Liver (tissue), 8 donors: ENCODE measurements at regions not wholly inside any gene's neighbourhood (a gene's known extent, or its start where the extent isn't known, plus 50 kb on each side); places are given as distances from the start of the nearest gene placed in this dataset.

Experiments
- DNase-seq: peaks from one replicate; pipeline ENCODE4 v3.0.0-alpha.2; 2017; ENCODE audit warnings: low spot score
- H3K27ac ChIP-seq, 2 donors: one replicate each; pipeline ENCODE4 v1.7.0; 2013; ENCODE audit warnings: inconsistent platforms in 2 of 2, low read length in 2 of 2, control low read depth in 1 of 2, low read depth in 1 of 2, mild to moderate bottlenecking in 1 of 2
- H3K27me3 ChIP-seq, 4 donors: one replicate each; pipeline versions ENCODE4 v1.6.1 to v1.7.0; 2013; ENCODE audit warnings: low read length in 3 of 4, inconsistent platforms in 1 of 4, mild to moderate bottlenecking in 1 of 4, moderate library complexity in 1 of 4; ENCODE audit not compliant: control insufficient read depth in 4 of 4, insufficient read depth in 4 of 4
- H3K36me3 ChIP-seq, 4 donors: one replicate each; pipeline versions ENCODE4 v1.6.1 to v1.7.0; 2013; ENCODE audit warnings: low read length in 3 of 4, mild to moderate bottlenecking in 3 of 4, low read depth in 1 of 4, moderate library complexity in 1 of 4; ENCODE audit not compliant: control insufficient read depth in 4 of 4, insufficient read depth in 3 of 4
- H3K4me1 ChIP-seq, 4 donors: one replicate each; pipeline versions ENCODE4 v1.6.1 to v1.7.0; 2013; ENCODE audit warnings: low read length in 3 of 4, mild to moderate bottlenecking in 3 of 4, moderate library complexity in 1 of 4; ENCODE audit not compliant: control insufficient read depth in 4 of 4, insufficient read depth in 4 of 4
- H3K4me3 ChIP-seq, 3 donors: one replicate each; pipeline versions ENCODE4 v1.6.1 to v1.7.0; 2013; ENCODE audit warnings: low read length in 3 of 3, control low read depth in 1 of 3, low read depth in 1 of 3, mild to moderate bottlenecking in 1 of 3
- H3K9ac ChIP-seq, 2 donors: one replicate each; pipeline ENCODE4 v1.7.0; 2013; ENCODE audit warnings: low read length in 2 of 2, mild to moderate bottlenecking in 2 of 2, moderate library complexity in 2 of 2, control low read depth in 1 of 2, low read depth in 1 of 2
- H3K9me3 ChIP-seq, 4 donors: one replicate each; pipeline versions ENCODE4 v1.6.1 to v1.7.0; 2013; ENCODE audit warnings: low read length in 3 of 4; ENCODE audit not compliant: control insufficient read depth in 4 of 4
- EGR1 ChIP-seq, 2 donors: IDR thresholded peaks; 2 replicates each; pipeline ENCODE4 v1.6.1; 2016 to 2018; ENCODE audit warnings: antibody characterized with exemption in 2 of 2, low read depth in 2 of 2
- FOXA1 ChIP-seq: IDR thresholded peaks from 2 replicates; pipeline ENCODE4 v1.6.1; 2016; ENCODE audit warnings: antibody characterized with exemption
- GABPA ChIP-seq, 2 donors: IDR thresholded peaks in 1 of 2; conservative IDR thresholded peaks in 1 of 2; 2 replicates each; pipeline ENCODE4 v1.6.1; 2016; ENCODE audit warnings: antibody characterized with exemption in 2 of 2, mild to moderate bottlenecking in 1 of 2, moderate library complexity in 1 of 2
- HNF4A ChIP-seq, 2 donors: conservative IDR thresholded peaks; 2 replicates each; pipeline ENCODE4 v1.6.1; 2016; ENCODE audit warnings: antibody characterized with exemption in 2 of 2, mild to moderate bottlenecking in 2 of 2
- HNF4G ChIP-seq: IDR thresholded peaks from 2 replicates; pipeline ENCODE4 v1.6.1; 2016; ENCODE audit warnings: antibody characterized with exemption
- JUND ChIP-seq, 2 donors: IDR thresholded peaks; 2 replicates each; pipeline ENCODE4 v1.6.1; 2016; ENCODE audit warnings: antibody characterized with exemption in 2 of 2
- NR2F2 ChIP-seq: IDR thresholded peaks from 2 replicates; pipeline ENCODE4 v1.6.1; 2016; ENCODE audit warnings: antibody characterized with exemption
- RAD21 ChIP-seq, 2 donors: IDR thresholded peaks; 2 replicates each; pipeline ENCODE4 v1.6.1; 2016; ENCODE audit warnings: antibody characterized with exemption in 2 of 2, mild to moderate bottlenecking in 2 of 2
- RXRA ChIP-seq, 2 donors: IDR thresholded peaks; 2 replicates each; pipeline ENCODE4 v1.6.1; 2017 to 2018; ENCODE audit warnings: antibody characterized with exemption in 2 of 2, mild to moderate bottlenecking in 1 of 2
- SP1 ChIP-seq: IDR thresholded peaks from 2 replicates; pipeline ENCODE4 v1.6.1; 2018; ENCODE audit warnings: antibody characterized with exemption, mild to moderate bottlenecking
- YY1 ChIP-seq: IDR thresholded peaks from 2 replicates; pipeline ENCODE4 v1.6.1; 2016; ENCODE audit warnings: antibody characterized with exemption, mild to moderate bottlenecking
- WGBS: extraction: QIAGEN DNeasy Blood & Tissue Kit; methylation state at CpG from one replicate; pipeline ENCODE4 v1.1.7; 2013; 5-methylcytosine and 5-hydroxymethylcytosine counted together
- TF ChIP-seq, protein P1 (sequence below): IDR thresholded peaks from 2 replicates; pipeline ENCODE4 v1.6.1; 2016; ENCODE audit warnings: antibody characterized with exemption
- TF ChIP-seq, protein P2 (sequence below): IDR thresholded peaks from 2 replicates; pipeline ENCODE4 v1.6.1; 2016; ENCODE audit warnings: antibody characterized with exemption, mild to moderate bottlenecking
- TF ChIP-seq, protein P3 (sequence below): fragments of 150-350 bp; IDR thresholded peaks from 2 replicates; pipeline ENCODE4 v1.5.1; 2017; ENCODE audit warnings: improper control_type of control experiment, low read depth, low read length; ENCODE audit not compliant: missing input control
- TF ChIP-seq, protein P4 (sequence below): IDR thresholded peaks from 2 replicates; pipeline ENCODE4 v1.6.1; 2016; ENCODE audit warnings: antibody characterized with exemption
- donor health status: healthy.
- donor health status: healthy.
- donor health status: healthy.
- donor health status: healthy.
- donor health status: healthy.

DNA sequence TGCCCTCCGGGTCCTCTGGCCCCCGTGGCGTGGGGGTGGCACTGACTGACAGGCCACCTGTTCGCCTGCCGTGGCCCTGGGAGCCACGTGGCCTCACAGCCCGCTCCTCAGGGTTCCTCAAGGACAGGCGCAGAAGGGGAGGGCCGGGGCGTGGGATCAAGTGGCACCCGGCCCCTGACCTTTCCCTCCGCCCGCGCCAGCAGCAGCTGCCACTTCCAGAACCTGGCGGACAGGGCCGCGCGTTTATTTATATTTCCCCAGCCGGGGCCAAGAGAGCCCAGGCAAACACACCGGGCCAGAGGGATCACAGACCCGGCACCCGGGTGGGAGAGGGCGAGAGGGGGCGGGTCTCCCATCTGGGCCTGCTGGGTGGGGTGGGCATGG, 92.6 kb downstream of the RFLNA start:
- WGBS: 35% methylated on average over 24 of the region's 24 CpGs
- no peaks in the 10 kb centered on the region for H3K27me3 ChIP-seq
- peak overlapping the region in 2 of 3 donors; percentile 34 to 46 for H3K4me3 ChIP-seq
- peaks cover 18 to 51% (median 38%) of the 10 kb centered on the region in 4 donors for H3K4me1 ChIP-seq
- TF ChIP-seq, protein P1, sequence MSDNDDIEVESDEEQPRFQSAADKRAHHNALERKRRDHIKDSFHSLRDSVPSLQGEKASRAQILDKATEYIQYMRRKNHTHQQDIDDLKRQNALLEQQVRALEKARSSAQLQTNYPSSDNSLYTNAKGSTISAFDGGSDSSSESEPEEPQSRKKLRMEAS: peak; percentile 21
- peak in 1 of 2 donors; percentile 35 for TF ChIP-seq RAD21 (IDR thresholded peaks at IDR 0.05)
- TF ChIP-seq SP1: peak; percentile 36
- TF ChIP-seq, protein P2, sequence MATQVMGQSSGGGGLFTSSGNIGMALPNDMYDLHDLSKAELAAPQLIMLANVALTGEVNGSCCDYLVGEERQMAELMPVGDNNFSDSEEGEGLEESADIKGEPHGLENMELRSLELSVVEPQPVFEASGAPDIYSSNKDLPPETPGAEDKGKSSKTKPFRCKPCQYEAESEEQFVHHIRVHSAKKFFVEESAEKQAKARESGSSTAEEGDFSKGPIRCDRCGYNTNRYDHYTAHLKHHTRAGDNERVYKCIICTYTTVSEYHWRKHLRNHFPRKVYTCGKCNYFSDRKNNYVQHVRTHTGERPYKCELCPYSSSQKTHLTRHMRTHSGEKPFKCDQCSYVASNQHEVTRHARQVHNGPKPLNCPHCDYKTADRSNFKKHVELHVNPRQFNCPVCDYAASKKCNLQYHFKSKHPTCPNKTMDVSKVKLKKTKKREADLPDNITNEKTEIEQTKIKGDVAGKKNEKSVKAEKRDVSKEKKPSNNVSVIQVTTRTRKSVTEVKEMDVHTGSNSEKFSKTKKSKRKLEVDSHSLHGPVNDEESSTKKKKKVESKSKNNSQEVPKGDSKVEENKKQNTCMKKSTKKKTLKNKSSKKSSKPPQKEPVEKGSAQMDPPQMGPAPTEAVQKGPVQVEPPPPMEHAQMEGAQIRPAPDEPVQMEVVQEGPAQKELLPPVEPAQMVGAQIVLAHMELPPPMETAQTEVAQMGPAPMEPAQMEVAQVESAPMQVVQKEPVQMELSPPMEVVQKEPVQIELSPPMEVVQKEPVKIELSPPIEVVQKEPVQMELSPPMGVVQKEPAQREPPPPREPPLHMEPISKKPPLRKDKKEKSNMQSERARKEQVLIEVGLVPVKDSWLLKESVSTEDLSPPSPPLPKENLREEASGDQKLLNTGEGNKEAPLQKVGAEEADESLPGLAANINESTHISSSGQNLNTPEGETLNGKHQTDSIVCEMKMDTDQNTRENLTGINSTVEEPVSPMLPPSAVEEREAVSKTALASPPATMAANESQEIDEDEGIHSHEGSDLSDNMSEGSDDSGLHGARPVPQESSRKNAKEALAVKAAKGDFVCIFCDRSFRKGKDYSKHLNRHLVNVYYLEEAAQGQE: no peak
- TF ChIP-seq GABPA (IDR thresholded peaks at IDR 0.05 in 1 of 2, conservative IDR thresholded peaks at IDR 0.05 in 1 of 2): no peak
- TF ChIP-seq HNF4G: no peak
- TF ChIP-seq, protein P3, sequence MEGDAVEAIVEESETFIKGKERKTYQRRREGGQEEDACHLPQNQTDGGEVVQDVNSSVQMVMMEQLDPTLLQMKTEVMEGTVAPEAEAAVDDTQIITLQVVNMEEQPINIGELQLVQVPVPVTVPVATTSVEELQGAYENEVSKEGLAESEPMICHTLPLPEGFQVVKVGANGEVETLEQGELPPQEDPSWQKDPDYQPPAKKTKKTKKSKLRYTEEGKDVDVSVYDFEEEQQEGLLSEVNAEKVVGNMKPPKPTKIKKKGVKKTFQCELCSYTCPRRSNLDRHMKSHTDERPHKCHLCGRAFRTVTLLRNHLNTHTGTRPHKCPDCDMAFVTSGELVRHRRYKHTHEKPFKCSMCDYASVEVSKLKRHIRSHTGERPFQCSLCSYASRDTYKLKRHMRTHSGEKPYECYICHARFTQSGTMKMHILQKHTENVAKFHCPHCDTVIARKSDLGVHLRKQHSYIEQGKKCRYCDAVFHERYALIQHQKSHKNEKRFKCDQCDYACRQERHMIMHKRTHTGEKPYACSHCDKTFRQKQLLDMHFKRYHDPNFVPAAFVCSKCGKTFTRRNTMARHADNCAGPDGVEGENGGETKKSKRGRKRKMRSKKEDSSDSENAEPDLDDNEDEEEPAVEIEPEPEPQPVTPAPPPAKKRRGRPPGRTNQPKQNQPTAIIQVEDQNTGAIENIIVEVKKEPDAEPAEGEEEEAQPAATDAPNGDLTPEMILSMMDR: no peak
- no peak for TF ChIP-seq EGR1 (IDR thresholded peaks at IDR 0.05; ENCODE audit: low read depth in 2 of 2)
- TF ChIP-seq, protein P4, sequence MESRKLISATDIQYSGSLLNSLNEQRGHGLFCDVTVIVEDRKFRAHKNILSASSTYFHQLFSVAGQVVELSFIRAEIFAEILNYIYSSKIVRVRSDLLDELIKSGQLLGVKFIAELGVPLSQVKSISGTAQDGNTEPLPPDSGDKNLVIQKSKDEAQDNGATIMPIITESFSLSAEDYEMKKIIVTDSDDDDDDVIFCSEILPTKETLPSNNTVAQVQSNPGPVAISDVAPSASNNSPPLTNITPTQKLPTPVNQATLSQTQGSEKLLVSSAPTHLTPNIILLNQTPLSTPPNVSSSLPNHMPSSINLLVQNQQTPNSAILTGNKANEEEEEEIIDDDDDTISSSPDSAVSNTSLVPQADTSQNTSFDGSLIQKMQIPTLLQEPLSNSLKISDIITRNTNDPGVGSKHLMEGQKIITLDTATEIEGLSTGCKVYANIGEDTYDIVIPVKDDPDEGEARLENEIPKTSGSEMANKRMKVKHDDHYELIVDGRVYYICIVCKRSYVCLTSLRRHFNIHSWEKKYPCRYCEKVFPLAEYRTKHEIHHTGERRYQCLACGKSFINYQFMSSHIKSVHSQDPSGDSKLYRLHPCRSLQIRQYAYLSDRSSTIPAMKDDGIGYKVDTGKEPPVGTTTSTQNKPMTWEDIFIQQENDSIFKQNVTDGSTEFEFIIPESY: no peak
- TF ChIP-seq FOXA1: no peak
- peak; percentile 73 for TF ChIP-seq NR2F2
- TF ChIP-seq RXRA (IDR thresholded peaks at IDR 0.05): peak; percentile 86 to 91
- TF ChIP-seq JUND (IDR thresholded peaks at IDR 0.05): no peak
- no peak for TF ChIP-seq YY1
- peak; percentile 59 to 61 for TF ChIP-seq HNF4A (conservative IDR thresholded peaks at IDR 0.05)
- no peaks in the 10 kb centered on the region for H3K9me3 ChIP-seq
- no peak overlapping the region for H3K27ac ChIP-seq
- DNase-seq: peak; percentile 50
- H3K9ac ChIP-seq: no peak overlapping the region
- H3K36me3 ChIP-seq: peaks cover 0 to 19% (median 6%) of the 10 kb centered on the region in 4 donors

DNA sequence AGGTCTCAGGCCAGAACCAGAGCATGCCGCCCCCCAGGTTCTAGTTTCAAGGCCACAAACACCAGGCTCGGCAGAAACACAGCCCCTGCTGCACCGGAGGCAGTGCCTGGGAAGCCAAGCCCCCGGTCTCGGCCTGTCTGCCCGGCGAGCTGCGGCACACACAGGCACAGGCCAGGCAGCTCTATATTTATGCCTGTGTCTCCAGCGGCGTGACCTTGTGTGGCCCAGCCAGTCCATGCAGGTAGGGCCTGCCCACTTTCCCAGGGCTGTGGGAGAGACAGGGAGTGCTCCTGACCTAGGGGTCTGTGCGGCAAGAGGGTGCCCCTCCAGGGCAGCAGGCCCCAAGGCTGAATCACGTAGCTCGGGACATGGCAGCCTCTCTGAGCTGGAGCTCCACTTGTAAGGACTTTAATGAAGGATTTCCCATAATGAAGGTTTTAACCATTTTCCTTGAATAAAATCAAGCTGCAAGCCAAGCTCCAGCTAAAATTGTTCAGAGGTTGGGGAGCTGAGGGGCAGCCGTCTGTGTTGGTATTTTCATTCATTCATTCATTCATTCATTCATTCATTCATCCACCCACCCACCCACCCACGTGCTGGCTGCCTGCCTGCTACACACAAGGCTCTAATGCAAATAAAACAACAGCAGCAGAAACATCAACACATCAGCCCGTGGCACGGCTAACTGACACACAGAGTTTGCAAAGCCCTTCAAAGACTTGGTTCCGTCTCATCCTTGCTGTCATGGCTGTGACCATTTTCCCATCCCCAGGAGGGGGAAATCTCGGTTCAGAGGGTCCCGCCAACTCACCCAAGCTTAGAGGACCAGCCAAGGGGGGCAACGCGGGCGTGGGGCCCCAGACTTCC, 92.0 kb downstream of the RFLNA start:
- no peak overlapping the region for H3K27ac ChIP-seq
- DNase-seq: no peak
- H3K9ac ChIP-seq: no peak overlapping the region
- peaks cover 0 to 19% (median 6%) of the 10 kb centered on the region in 4 donors for H3K36me3 ChIP-seq
- 60% methylated on average over 23 of the region's 23 CpGs for WGBS
- no peaks in the 10 kb centered on the region for H3K27me3 ChIP-seq
- H3K9me3 ChIP-seq: no peaks in the 10 kb centered on the region
- H3K4me3 ChIP-seq: peak overlapping the region in 1 of 3 donors; percentile 46
- TF ChIP-seq RAD21 (IDR thresholded peaks at IDR 0.05) (no peak), HNF4A (conservative IDR thresholded peaks at IDR 0.05) (no peak), HNF4G (no peak), RXRA (IDR thresholded peaks at IDR 0.05) (no peak)
- TF ChIP-seq, protein P1: no peak
- TF ChIP-seq, protein P4: no peak
- H3K4me1 ChIP-seq: peaks cover 21 to 51% (median 40%) of the 10 kb centered on the region in 4 donors
